ENCODE measurements at regions not wholly inside any gene's neighbourhood (a gene's known extent, or its start where the extent isn't known, plus 50 kb on each side); places are given as distances from the start of the nearest gene placed in this dataset.

DNA sequence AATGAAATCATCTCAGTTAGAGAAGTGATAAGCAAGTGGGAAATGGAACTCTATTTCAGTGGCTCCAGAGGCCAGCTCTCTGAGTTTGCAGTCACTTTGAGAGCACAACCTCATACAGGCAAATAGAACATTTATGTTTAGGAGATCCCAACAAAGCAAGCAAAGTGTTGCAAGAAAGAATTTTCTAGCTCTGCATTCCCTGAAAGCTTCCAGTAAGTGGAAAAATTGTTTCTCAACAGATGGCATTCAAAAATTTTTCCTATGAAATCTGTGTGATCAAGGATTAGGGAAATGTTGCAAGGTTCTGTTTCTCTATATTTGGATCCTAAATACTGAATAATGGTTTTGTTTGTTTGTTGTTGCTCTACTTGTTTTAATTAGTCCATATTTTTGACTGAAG is 764.2 kb upstream of the ZNF608 start:
- DNase-seq (ENCODE audit: low spot score) = no peak
- no peak for ATAC-seq

DNA sequence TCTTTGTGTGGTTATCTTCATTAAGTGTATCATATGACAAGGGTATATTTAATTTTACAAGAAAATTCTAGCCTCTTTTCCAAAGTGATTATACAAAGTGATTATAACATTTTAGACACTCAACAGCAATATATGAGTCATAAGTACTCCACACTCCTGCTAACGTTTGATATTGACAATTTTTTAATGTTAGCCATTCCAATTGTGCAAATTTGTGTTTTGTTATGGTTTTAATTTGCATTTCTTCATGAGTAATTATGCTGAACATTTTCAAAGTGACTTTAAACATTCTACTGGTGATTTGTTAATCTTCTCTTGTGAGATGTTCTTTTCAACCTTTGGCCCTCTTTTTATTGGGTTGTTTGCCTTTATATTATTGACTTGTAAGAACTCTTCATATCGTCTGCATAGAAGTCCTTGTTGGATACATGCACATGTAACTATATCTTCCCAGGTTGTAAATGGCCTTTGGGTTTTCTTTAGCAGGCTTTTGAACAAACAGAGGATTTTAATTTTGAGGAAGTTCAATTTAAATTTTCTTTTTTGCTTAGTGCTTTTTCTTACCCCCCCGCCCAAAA is 771.6 kb upstream of the ZNF608 start:
- no peak for ATAC-seq

DNA sequence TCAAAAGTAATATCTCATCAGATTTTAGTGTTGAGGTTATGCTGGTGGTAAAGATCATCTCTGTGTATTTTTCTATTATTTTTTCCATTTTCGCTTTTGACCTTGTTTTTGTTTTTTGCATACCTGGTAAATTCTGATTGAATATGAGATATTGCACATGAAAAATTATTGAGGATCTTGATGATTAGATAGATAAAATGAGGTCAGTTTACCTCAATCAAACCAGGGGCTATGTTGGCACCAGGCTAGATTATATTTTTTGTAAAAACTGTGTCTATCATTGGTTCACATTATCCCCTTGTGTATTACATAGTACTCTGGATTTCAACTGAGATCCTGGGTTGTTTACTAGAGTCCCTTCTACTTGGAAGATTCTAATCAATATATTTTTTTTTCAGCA is 774.9 kb upstream of the ZNF608 start:
- ATAC-seq = no peak
- no peak for DNase-seq (ENCODE audit: low spot score)

More for the DNA sequence above, 771.6 kb upstream of the ZNF608 start:
- DNase-seq (ENCODE audit: low spot score) = no peak

DNA sequence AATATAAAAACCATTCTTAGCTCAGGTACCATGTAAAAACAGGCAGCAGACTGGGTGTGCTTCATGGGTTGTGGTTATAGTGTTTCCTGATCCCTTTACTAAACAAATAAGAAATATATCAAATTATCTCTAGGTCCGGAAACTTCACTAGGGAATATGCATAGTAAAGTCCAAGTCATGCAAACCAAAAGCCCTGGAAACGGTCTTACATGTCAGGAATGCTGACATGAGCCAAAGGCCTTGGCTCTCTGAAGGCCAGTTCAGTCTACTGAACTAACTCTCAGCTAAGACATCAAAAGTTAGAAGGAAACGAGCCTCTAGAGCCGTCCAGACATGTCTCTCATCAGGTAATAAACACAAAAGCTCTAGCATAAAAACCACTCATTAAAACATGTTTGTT is 778.9 kb upstream of the ZNF608 start:
- no peak for DNase-seq (ENCODE audit: low spot score)
- ATAC-seq = no peak

DNA sequence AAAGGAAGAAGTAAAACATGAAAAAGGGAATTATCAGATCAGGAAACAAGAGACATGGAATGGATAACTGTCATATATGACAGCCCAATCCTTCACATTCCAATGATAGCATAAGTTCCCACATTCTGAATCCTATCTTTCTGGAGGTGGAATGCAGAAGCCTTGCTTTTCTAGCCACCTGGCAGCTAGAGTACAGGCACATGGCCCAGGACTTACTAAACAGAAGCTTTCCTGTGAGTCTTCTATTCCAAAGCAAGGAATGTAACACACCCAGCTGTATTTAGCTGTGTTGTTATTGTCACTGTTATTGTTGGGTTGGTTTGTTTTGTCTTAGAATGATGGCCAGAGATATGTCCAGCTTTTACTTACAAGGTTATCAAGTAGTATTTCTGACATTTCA is 780.5 kb upstream of the ZNF608 start:
- ATAC-seq (no peak), DNase-seq (ENCODE audit: low spot score) (no peak)

DNA sequence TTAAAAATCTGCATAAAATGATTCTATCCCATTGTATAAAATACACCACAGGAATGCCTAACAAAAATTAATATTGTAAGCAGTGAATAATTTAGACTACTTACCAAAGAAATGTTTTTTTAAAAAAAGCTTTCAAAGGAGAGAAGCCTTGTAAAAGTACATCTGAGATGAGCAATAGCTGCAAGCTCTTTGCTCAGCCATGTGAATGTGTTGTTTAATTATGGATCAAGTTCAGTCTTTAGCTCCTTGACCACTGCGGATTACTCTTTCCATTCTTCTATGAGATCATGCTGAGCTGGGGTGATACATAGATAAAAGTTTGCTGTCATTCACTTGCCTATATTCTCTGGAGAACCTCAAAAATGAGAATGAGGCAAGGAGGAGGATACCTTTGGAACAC is 782.4 kb upstream of the ZNF608 start:
- no peak for ATAC-seq
- no peak for DNase-seq (ENCODE audit: low spot score)

DNA sequence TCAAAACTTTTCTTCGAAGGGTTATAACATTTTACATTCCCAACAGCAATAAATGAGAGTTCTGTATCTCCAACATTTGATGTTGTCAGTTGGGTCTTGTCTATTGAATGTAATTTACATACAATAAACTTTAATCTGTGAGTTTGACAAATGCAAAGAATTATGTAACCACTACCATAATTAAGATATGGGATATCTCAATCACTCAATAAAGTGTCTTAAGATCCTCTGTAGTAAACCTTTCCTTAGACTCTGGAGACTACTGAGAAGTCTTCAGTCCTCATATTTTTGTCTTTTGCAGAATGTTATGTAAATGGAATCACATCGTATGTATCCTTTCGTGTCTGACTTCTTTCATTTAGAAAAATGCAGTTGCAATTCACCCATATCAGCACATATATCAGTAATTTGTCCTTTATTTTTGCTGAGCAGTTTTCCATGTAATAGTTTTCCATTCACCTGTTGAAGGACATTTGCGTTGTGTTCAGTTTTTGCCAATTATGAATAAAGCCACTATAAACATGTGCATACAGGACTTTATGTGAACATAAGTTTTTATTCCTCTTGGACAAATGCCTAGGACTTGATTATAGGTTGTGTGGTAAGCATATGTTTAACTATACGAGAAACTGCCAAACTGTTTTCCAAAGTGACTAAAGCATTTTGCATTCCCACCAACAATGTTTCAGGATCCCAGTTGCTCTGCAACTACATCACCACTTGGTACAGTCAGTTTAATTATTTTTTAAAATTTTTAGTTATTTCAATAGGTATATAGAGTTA is 784.6 kb upstream of the ZNF608 start:
- ATAC-seq (no peak), DNase-seq (ENCODE audit: low spot score) (no peak)

DNA sequence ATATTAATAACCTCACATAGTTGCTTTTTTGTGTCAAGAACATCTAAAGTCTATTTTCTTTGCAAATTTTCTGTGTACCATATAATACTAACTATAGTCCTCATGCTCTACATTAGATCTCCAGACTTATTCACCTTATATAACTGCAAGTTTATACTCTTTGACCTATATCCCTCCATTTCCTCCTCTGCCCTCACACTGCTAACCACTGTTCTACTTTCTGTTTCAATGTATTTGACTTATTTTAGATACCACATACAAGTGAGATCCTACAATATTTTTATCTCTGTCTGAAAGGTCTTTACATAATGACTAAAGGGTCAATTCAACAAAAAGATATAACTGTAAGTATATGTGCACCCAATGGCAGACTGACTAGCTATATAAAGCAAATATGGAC is 789.7 kb upstream of the ZNF608 start:
- no peak for ATAC-seq
- no peak for DNase-seq (ENCODE audit: low spot score)

DNA sequence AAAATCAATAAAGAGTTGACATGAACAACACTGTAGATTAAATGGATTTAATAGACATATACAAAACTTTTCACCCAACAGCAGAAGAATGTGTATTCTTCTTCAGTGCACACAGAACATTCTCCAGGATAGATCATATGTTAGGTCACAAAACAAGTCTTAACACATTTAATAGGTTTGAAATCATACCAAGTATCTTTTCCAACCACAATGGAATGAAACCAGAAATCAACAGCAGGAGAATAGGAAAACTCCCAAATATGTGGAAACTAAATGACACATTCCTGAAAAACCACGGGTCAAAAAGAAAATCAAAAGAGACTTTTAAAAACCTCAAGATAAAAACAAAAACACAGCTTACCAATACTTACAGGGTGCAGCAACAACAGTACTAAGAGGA is 790.1 kb upstream of the ZNF608 start:
- ATAC-seq (no peak), DNase-seq (ENCODE audit: low spot score) (no peak)

DNA sequence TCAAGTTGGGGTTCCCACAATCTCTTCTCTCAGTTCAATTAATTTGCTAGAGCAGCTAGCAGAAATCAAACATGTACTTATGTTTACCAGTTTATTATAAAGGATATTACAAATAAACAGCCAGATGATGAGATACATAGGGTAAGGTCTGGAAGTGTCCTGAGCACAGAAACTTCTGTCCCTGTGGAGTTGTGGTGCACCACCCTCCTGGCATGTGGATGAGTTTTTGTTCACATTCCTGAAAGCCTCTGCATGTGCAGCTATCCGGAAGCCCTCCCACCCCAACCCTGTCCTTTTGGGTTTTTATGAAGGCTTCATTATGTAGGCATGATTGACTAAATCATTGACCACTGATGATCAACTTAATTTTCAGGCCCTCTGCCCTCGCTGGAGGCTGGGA is 791.2 kb upstream of the ZNF608 start:
- no peak for ATAC-seq
- no peak for DNase-seq (ENCODE audit: low spot score)

DNA sequence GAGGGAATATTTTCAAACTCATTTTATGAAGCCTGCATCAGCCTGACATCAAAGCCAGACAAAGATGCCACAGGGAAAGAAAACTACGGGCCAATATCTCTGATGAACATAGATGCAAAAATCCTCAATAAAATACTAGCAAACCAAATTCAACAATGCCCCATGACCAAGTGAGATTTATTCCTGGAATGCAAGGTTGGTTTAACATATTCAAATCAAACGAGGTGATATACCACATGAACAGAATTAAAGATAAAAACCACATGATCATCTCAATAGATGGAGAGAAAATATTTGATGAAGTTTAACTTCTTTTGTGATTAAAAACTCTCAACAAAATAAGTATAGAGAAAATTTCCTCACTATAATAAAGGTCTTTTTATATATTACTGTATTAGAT is 792.0 kb upstream of the ZNF608 start:
- no peak for ATAC-seq
- DNase-seq (ENCODE audit: low spot score) = no peak

DNA sequence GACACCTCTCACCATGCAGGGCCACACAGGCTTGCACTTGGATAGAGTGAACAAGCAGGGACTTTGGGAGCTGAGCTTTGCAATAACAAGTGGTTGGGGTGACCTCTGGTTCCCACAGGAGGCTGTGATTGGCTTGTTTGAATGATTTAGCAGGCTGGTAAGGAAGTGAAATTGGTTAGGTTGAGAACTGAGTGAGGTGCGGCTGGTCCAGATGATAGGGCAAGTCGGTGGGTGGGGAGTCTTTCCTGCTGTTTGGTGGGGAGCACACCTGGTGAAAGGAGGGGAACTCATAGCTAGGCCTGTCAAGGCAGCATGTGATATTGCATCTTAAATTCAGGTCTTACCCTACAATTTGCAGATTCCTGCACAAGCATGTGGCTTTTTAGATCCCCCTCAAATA is 794.6 kb upstream of the ZNF608 start:
- DNase-seq (ENCODE audit: low spot score) (no peak), ATAC-seq (no peak)

DNA sequence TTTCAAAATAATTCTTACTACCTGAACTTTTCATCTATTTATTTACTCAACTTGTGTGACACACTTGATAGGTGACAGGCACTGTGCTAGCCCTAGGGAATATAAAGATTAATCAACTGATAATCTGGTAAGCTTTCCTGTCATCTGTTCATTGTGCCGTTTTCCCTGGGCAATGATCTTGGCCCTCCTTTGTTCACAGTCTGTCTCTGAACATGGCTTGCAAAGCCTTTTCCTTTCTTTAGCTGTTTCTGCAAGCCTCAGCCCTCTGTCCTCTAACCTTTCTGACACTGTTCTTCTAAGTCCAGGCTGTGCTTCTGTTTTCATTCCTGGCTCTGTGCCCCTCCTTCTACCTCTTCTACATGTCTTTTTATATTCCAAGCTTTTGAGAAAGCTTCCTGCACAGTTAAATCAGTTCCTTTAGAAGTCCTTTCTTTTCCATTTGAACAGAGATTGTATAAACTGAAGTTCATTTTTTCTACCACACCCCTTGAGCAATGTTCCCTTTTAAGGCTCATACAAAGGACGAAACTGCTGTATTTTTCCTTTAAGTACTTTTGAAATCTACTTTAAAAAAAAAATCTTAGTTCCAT is 803.0 kb upstream of the ZNF608 start:
- no peak for ATAC-seq

DNA sequence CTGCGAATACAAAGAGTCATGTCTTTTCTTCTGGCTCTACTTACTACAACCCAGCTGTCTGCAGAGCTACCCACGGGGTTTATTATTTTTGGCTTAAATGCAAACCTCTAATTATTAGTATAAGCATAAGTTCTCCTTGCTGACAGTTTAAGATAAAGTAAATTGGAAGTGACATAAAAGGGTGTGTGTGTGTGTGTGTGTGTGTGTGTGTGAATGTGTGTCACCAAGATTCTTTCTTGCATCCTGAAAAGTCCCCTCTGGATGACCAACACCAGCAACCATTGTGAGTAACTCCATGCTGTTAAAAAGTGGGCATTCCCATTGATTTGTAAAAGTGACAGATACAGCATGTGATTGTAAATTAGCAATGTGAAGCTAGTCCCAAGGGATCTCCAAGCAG is 803.8 kb upstream of the ZNF608 start:
- ATAC-seq = no peak
- DNase-seq (ENCODE audit: low spot score) = no peak

More for the DNA sequence above, 803.0 kb upstream of the ZNF608 start:
- DNase-seq (ENCODE audit: low spot score) = no peak

DNA sequence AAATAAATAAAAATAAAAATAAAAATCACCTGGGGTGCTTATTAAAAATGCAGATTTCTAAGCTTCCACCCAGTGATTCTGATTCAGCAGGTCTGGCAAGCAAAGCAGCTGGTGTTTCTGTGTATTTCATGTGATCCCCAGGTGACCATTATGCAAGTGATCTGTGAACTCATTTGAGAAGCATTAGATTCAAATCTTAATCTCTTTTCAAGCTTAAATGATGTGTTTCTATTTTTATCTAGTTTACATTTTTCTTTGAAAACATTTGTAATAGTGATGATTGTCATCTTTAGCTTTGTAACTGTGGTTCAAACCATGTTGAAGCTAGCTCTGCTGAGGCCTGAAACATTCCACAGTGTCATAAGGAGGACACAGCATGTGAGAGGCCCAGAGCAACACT is 804.8 kb upstream of the ZNF608 start:
- DNase-seq (ENCODE audit: low spot score) (no peak), ATAC-seq (no peak)

DNA sequence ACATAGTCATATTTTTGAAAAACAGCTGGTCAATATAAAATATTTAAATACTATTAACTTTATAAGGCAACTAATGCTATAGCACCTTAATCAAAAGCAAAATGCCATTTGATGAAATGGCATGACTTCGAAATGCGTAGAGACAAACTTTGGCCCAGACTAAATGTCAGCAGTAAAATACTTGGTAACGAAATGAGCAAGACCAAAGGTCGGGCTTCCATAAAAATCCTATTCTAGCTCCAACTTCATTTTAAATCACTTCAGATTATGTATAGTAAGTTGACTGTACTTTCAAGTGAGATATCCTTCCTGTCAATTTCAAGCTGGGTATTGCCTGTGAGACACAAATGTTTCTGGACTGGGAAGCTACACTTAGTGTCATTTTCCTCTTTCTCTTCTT is 805.4 kb upstream of the ZNF608 start:
- DNase-seq (ENCODE audit: low spot score) (no peak), ATAC-seq (no peak)

DNA sequence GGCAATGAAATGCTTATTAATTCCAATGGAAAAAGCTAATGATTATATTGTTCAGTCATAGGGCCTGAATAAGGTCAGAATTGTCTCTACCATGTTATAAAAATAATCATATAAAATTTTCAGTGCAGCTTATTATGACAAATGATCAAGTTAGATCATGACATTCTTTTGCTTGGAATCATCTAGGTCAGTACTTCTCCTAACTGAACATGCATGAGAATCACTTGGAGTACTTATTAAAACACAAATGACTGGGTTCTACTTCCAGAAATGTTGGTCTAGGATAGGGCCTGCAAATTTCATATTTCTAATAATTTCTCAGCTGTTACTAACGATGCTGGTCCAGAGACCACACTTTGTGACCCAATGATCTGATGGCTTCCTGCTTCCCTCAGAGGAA is 806.0 kb upstream of the ZNF608 start:
- ATAC-seq = no peak
- DNase-seq (ENCODE audit: low spot score) = no peak

DNA sequence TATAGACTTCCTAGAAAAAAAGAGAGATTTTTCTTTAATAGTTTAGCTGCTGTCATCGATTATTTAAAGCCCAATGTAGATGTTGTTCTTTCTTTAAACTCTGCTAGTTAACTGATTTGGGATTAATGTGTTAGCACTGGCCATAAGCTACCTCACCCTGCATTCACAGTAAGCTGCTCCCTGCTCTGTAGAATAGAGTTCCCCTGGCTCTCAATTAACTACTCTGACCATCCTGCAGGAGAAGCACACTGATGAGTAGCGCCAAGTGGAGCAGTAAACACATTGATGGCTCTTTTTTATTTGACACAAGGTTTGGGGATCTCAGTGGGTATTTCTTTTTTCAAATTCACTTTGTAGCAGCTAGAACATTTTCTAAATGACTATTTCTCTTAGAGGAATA is 807.9 kb upstream of the ZNF608 start:
- ATAC-seq = no peak
- no peak for DNase-seq (ENCODE audit: low spot score)

DNA sequence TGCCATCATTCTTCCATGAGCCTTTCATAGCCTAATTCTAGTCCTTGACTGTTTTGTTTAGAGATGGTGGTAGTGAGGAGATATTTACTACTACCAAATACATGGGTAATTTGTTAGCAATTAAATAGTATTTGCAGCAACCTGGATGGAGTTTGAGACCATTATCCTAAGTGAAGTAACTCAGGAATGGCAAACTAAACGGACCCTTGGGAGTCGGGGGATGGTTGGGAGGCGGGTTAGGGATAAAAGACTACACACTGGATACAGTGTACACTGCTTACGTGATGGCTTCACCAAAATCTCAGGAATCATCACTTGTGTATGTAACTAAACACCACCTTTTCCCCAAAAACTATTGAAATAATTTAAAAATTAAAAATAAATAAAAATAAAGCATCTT is 809.2 kb upstream of the ZNF608 start:
- DNase-seq (ENCODE audit: low spot score) (no peak), ATAC-seq (no peak)

DNA sequence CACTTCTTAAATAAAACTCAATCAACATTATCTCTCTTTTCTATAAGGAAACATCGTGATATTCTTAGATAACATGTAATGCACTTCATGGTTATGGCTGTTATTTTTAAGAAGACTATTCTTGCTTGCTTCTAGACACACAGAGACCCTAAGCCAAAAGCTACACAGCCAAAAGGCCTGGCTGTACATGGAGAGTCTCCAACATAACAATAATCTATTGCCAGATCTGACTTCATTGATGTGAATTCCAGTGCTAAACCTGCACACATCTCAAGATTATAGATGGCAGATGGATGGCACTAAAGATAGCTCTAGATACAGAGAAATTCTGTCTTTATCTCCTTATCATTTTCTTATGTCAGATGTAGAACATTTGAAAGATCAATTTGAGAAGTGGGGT is 811.6 kb upstream of the ZNF608 start:
- ATAC-seq (no peak), DNase-seq (ENCODE audit: low spot score) (no peak)

DNA sequence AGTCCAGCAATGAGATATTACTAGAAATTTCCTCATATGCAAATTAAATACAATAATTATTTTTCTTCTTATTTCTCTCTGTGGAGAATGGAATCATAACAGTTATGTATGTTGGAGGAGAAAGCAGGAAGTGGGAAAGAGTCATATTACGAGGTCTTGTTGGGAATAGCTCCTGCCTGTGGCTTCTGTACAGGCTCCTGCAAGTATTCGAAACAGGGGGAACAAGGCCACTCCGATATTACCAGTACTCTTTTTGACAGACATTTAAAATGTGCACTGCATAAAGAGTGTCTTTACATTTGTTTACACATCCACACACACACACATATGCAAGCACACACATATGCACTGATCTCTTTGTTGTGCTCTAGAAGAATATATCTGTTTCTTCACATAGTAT is 812.0 kb upstream of the ZNF608 start:
- DNase-seq (ENCODE audit: low spot score) (no peak), ATAC-seq (no peak)

DNA sequence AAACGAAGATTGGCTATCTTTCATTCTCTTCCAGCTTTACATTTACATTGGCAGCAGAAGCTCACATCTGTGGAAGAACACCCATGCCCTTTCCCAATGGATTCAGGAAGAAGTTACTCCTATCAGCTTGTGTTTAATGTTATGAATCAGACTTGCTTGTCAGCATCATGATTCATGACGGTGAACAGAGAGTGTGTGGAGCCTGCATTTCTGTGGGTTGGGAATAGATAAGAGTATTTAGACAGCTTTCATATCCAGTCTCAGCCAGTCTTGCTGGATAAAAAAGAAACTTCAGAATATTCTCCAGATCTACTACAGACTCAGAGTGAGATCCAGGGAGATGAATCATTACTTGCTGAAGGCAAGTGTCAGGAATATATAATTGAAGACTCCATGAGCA is 812.9 kb upstream of the ZNF608 start:
- no peak for ATAC-seq
- DNase-seq (ENCODE audit: low spot score) = no peak

Data from left lobe of liver (tissue), 2 donors.